NCI-H1092 (cell line): ENCODE measurements at regions not wholly inside any gene's neighbourhood (a gene's known extent, or its start where the extent isn't known, plus 50 kb on each side); places are given as distances from the start of the nearest gene placed in this dataset.

Source experiments
- DNase-seq: peaks from one replicate; lab custom pipeline; 2025; lab: John Stamatoyannopoulos, UW

DNA sequence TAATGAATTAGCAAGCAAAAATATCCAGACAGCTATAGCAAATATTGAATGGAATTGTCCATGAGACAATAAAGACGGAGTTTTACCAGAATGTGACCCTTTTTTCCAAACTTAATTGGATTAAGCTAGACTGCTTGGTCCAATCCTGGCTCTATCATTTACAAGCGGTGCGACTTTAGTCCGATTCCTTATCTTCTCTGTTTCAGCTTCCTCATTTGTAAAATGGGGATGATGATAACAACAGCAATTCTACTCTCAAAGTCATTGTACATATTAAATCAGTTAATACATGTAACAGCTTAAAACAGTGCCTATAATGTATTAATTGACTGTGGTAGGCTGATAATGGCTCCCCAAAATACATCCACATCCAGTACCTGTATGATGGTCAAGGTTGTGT is 62.1 kb upstream of the CRBN start:
- DNase-seq: no peak

DNA sequence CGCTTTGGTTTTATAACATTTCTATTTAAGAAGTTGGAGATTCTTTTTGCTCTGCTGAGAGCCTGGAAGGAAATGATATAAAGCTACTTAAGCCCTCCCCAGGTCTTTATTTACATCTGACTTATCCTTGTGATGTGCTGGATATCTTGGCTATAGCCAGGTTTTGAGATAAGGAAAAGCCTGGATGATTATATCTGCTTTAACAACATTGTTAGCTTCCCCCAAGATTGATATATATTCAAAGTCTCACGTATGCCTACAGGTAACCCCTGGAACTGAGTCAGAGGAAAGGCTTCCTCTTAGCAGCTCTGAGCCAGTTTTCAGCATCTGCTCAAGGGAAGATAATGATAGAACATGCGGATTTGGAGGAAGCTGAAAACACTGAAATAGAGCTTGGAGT is 61.5 kb upstream of the CRBN start:
- DNase-seq: no peak

DNA sequence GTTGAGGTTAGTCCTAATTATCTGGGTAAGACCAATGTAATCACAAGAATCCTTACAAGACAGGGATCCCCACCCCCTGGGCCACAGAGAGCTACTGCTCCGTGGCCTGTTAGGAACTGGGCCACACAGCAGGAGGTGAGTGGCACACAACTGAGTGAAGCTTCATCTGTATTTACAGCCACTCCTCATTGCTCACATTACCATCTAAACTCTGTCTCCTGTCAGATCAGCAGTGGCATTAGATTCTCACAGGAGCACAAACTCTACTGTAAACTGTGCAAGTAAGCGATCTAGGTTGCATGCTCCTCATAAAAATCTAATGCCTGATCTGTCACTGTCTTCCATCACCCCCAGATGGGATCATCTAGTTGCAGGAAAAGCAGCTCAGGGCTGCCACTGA is 58.5 kb upstream of the CRBN start:
- no peak for DNase-seq

DNA sequence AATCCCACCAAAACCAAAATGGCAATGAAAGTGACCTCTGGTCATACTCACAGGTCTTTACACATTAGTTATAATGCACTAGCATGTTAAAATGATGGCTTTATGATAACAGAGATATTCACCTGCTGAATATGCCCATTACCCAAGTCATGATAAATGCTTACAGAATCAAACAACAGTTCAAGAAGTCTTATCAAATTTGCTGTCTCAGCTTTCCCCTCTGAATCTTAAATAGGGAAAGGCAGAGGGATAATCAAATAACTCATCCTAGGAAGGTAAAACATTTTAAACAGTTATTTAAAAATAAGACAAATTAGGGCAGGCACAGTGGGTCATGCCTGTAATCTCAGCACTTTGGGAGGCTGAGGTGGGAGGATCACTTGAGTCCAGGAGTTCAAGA is 52.8 kb upstream of the CRBN start:
- no peak for DNase-seq
